K562 (cell line): ENCODE measurements at regions not wholly inside any gene's neighbourhood (a gene's known extent, or its start where the extent isn't known, plus 50 kb on each side); places are given as distances from the start of the nearest gene placed in this dataset.

Experiments used
- ATAC-seq: fragments of 200-7000 bp; cut with Tn5 transposase; 3 replicates; pipeline ENCODE4 v1.9.1; 2020; ENCODE audit warnings: moderate library complexity
- BruUV-seq: library from RNA; stranded (reverse); fragments of 400-500 nt; replicated peaks from 2 replicates; lab custom pipeline; 2021; lab: Mats Ljungman, UMichigan
- CTCF ChIA-PET: fragments of 300-600 bp; formaldehyde crosslinking; extraction: SDS; loops from one replicate; lab custom pipeline; 2021; ENCODE audit warnings: low intra/inter-chr PET ratio; lab: Yijun Ruan, JAX
- POLR2A ChIA-PET: fragments of 300-600, 350-650 bp; sonication (Branson Sonifier 250); formaldehyde crosslinking; extraction: SDS; loops from one replicate; lab custom pipeline; 2021; ENCODE audit warnings: antibody characterized with exemption, inconsistent platforms; lab: Yijun Ruan, JAX
- DNase-seq, 4 experiments: peaks; one replicate each; pipeline versions ENCODE4 v3.0.0 to v3.0.0-alpha.2; 2011 to 2018; ENCODE audit warnings: low spot score in 3 of 4, mixed read lengths in 3 of 4; ENCODE audit errors: extremely low read depth in 1 of 4
- FAIRE-seq: peaks from 2 replicates; lab custom pipeline; 2011; peaks lifted over from hg19 to GRCh38; lab: Jason Lieb, UNC
- H2AFZ ChIP-seq: 2 replicates; pipeline ENCODE4 v1.6.0; 2011; ENCODE audit warnings: low read depth, low read length, control low read depth, inconsistent platforms
- H3K27ac ChIP-seq: fragments of 200-600 bp; 3 replicates; pipeline ENCODE4 v1.8.0; 2011; ENCODE audit warnings: low read depth, mild to moderate bottlenecking, control low read depth, inconsistent platforms, low read length, moderate library complexity, mixed read lengths; ENCODE audit errors: extremely low read depth
- H3K27me3 ChIP-seq, 2 experiments: fragments of 300-600 bp in 1 of 2; 2 replicates in 1 of 2; 3 replicates in 1 of 2; pipeline versions ENCODE4 v1.6.0 to v1.8.0; 2011; ENCODE audit warnings: inconsistent platforms in 2 of 2, low read length in 2 of 2, mild to moderate bottlenecking in 1 of 2, mixed read lengths in 1 of 2, moderate library complexity in 1 of 2; ENCODE audit not compliant: control insufficient read depth in 2 of 2, insufficient read depth in 2 of 2
- H3K36me3 ChIP-seq: fragments of 300-600 bp; 3 replicates; pipeline ENCODE4 v1.8.0; 2011; ENCODE audit warnings: mild to moderate bottlenecking, low read length, inconsistent platforms; ENCODE audit not compliant: control insufficient read depth, insufficient read depth
- H3K4me1 ChIP-seq, 2 experiments: fragments of 200-600 bp in 1 of 2; replicated peaks in 1 of 2; 2 replicates in 1 of 2; 3 replicates in 1 of 2; pipeline versions ENCODE4 v1.5.1 to v1.8.0; 2011; ENCODE audit warnings: inconsistent platforms in 2 of 2, low read length in 2 of 2, mild to moderate bottlenecking in 1 of 2, mixed read lengths in 1 of 2, moderate library complexity in 1 of 2; ENCODE audit not compliant: control insufficient read depth in 2 of 2, insufficient read depth in 2 of 2
- H3K4me2 ChIP-seq: 2 replicates; pipeline ENCODE4 v1.6.1; 2011; ENCODE audit warnings: low read length, control low read depth, inconsistent platforms, mixed read lengths; ENCODE audit not compliant: insufficient read depth
- H3K4me3 ChIP-seq: fragments of 200-600 bp; sonication (generic), shearing (Covaris generic); 2 replicates; pipeline ENCODE4 v1.5.1; 2016; ENCODE audit warnings: control low read depth, inconsistent platforms
- H3K79me2 ChIP-seq: fragments of 200-600 bp; 3 replicates; pipeline ENCODE4 v1.8.0; 2011; ENCODE audit warnings: low read length, inconsistent platforms; ENCODE audit not compliant: control insufficient read depth, insufficient read depth
- H3K9ac ChIP-seq, 2 experiments: 2 replicates each; pipeline versions ENCODE4 v1.6.0 to v1.6.1; 2011; ENCODE audit warnings: low read depth in 2 of 2, low read length in 2 of 2, control low read depth in 1 of 2, inconsistent platforms in 1 of 2, mild to moderate bottlenecking in 1 of 2, mixed read lengths in 1 of 2; ENCODE audit not compliant: insufficient read depth in 1 of 2
- H3K9me1 ChIP-seq: one replicate; pipeline ENCODE4 v1.6.0; 2011; ENCODE audit warnings: inconsistent platforms, mild to moderate bottlenecking, low read length, moderate library complexity; ENCODE audit not compliant: control insufficient read depth, insufficient read depth
- H3K9me3 ChIP-seq: replicated peaks from 2 replicates; pipeline ENCODE4 v1.5.1; 2011; ENCODE audit warnings: low read depth, low read length, inconsistent platforms; ENCODE audit not compliant: control insufficient read depth, insufficient read depth
- H4K20me1 ChIP-seq: replicated peaks from 2 replicates; pipeline ENCODE4 v1.6.1; 2011; ENCODE audit warnings: low read length, inconsistent platforms, mixed read lengths; ENCODE audit not compliant: control insufficient read depth, insufficient read depth
- HLTF ChIP-seq: fragments of 450-650 bp; IDR thresholded peaks from 2 replicates; pipeline ENCODE4 v1.6.1; 2016
- MGA ChIP-seq: fragments of 450-650 bp; IDR thresholded peaks from 2 replicates; pipeline ENCODE4 v1.6.1; 2016; ENCODE audit warnings: mild to moderate bottlenecking, moderate library complexity
- POLR2H ChIP-seq: IDR thresholded peaks from 2 replicates; pipeline ENCODE4 v1.6.1; 2016; ENCODE audit warnings: missing genetic modification characterization, low read depth, mild to moderate bottlenecking, control low read depth, missing compliant biosample characterization, moderate library complexity
- PRDM10 ChIP-seq: fragments of 450-650 bp; IDR thresholded peaks from 2 replicates; pipeline ENCODE4 v1.6.1; 2018; ENCODE audit not compliant: partially characterized antibody
- WGBS: fragments of 100-300 bp; shearing (Covaris generic); methylation state at CpG from one replicate; pipeline ENCODE4 v1.1.6; 2016; ENCODE audit warnings: low coverage, mixed read lengths; ENCODE audit not compliant: insufficient coverage; ENCODE audit errors: missing lambda C conversion rate; 5-methylcytosine and 5-hydroxymethylcytosine counted together
- in situ Hi-C: fragments of 300-500 bp; cut with MboI; formaldehyde crosslinking; loops from 4 replicates; pipeline ENCODE4 v1.15.0; 2018; ENCODE audit warnings: inconsistent platforms, mixed read lengths
- intact Hi-C: fragments of 100-400 bp; cut with micrococcal nuclease; formaldehyde crosslinking; loops from 2 replicates; pipeline ENCODE4 v1.14.2; 2022

GRCh38 chr2:58558881-58559280 is 317.8 kb upstream of the FANCL start:
- H3K79me2 ChIP-seq: no peaks in the 10 kb centered on the region
- H3K9ac ChIP-seq: no peak overlapping the region
- no peaks in the 10 kb centered on the region; the same call in 1 of the 2 replicates for H3K9me3 ChIP-seq
- H3K4me3 ChIP-seq: no peak overlapping the region
- intact Hi-C loops (loop anchor here (5.0 kb wide), 1 partner anchor 802 kb away; no protein-coding TSS in a partner anchor), in situ Hi-C loops (no loop called here)
- no peak for ATAC-seq
- H3K36me3 ChIP-seq: no peaks in the 10 kb centered on the region
- no peak overlapping the region for H3K27ac ChIP-seq
- BruUV-seq: no TSS peak
- no peak overlapping the region for H3K4me2 ChIP-seq
- no peaks in the 10 kb centered on the region for H3K4me1 ChIP-seq
- H3K27me3 ChIP-seq: no peaks in the 10 kb centered on the region
- no peak for DNase-seq
- no peak for FAIRE-seq
- H3K9me1 ChIP-seq: no peaks in the 10 kb centered on the region
- WGBS: 51% methylated on average over 4 of the region's 4 CpGs
- CTCF ChIA-PET: no interaction called here
- no peaks in the 10 kb centered on the region for H4K20me1 ChIP-seq
- POLR2A ChIA-PET: no interaction called here
- H2AFZ ChIP-seq: no peak overlapping the region
- no peak for TF ChIP-seq MGA
- TF ChIP-seq POLR2H (tag): no peak
- TF ChIP-seq PRDM10: no peak
- no peak for TF ChIP-seq HLTF
